ENCODE measurements at regions not wholly inside any gene's neighbourhood (a gene's known extent, or its start where the extent isn't known, plus 50 kb on each side); places are given as distances from the start of the nearest gene placed in this dataset.

- no peak for TF ChIP-seq CTCF (IDR thresholded peaks at IDR 0.05)
- TF ChIP-seq POLR2A (IDR thresholded peaks at IDR 0.05): no peak
Measured at GRCh38 chr13:44867825-44868224, 121.4 kb downstream of the NUFIP1 start.
